MM.1S (cell line): ENCODE measurements at regions not wholly inside any gene's neighbourhood (a gene's known extent, or its start where the extent isn't known, plus 50 kb on each side); places are given as distances from the start of the nearest gene placed in this dataset.

ENCODE experiments used
- CTCF ChIP-seq: fragments of 300-600 bp; sonication (generic); IDR thresholded peaks from 2 replicates; pipeline ENCODE4 v1.5.1; 2016; ENCODE audit warnings: antibody characterized with exemption, low read length, mixed read lengths
- EZH2phosphoT487 ChIP-seq: fragments of 300-600 bp; sonication (generic); IDR thresholded peaks from 2 replicates; pipeline ENCODE4 v1.6.1; 2018; ENCODE audit warnings: antibody characterized with exemption, low read length

- TF ChIP-seq CTCF (no peak), EZH2phosphoT487 (no peak)
Observed at GRCh38 chr13:91284335-91284734, 63.2 kb upstream of the MIR17HG start.
